ENCODE measurements at regions not wholly inside any gene's neighbourhood (a gene's known extent, or its start where the extent isn't known, plus 50 kb on each side); places are given as distances from the start of the nearest gene placed in this dataset.

DNA sequence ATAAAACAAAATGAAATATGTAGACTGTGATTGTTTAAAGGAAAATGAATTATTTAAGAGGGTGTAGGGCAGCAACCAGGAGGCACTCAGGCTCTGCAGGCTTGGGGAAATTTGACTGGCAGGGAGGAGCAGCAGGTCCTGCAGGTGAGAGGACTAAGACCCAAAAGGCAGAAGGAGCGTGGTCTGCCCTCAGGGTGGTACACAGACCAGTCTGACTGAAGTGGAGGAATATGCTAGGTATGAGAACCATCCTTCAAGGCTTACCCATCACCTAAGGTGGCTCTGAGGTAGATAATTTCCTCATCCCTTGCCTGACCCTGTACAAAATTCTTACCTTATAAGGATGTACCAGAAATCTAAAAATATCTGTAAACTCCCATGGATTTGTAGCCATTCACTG is 261.3 kb upstream of the RASGEF1B start:
- Mint-ChIP-seq H3K9me3 (peaks cover 11% of the 10 kb centered on the region), H3K4me1 (no peaks in the 10 kb centered on the region), H3K27me3 (ENCODE audit: low read depth, poor library complexity) (peaks cover 8% of the 10 kb centered on the region), H3K4me3 (no peak overlapping the region), H3K36me3 (ENCODE audit: low read depth) (no peaks in the 10 kb centered on the region), H3K27ac (no peak overlapping the region)
- no peak for DNase-seq
- TF ChIP-seq, protein P1, sequence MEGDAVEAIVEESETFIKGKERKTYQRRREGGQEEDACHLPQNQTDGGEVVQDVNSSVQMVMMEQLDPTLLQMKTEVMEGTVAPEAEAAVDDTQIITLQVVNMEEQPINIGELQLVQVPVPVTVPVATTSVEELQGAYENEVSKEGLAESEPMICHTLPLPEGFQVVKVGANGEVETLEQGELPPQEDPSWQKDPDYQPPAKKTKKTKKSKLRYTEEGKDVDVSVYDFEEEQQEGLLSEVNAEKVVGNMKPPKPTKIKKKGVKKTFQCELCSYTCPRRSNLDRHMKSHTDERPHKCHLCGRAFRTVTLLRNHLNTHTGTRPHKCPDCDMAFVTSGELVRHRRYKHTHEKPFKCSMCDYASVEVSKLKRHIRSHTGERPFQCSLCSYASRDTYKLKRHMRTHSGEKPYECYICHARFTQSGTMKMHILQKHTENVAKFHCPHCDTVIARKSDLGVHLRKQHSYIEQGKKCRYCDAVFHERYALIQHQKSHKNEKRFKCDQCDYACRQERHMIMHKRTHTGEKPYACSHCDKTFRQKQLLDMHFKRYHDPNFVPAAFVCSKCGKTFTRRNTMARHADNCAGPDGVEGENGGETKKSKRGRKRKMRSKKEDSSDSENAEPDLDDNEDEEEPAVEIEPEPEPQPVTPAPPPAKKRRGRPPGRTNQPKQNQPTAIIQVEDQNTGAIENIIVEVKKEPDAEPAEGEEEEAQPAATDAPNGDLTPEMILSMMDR (IDR thresholded peaks at IDR 0.05), result no peak

DNA sequence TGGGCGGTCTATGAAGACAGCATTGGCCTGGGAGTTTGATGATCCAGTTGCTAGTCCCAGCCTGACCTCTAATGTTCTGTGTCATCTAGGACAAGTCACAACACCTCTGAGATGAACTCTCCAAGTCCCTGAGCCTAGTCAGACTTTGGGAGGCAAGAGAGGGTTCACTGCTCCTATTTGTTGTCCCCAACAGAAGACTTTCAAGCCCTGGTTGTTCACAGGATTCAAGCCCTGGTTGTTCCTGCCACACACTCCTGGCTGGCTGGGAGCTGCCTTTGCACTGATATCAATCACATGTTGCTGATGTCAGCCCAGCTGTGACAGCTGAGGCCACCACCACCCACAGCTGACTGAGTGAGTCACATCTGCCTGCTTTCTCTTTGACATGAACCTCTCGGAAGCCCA is 253.2 kb upstream of the RASGEF1B start:
- H3K36me3 Mint-ChIP-seq (ENCODE audit: low read depth), result peaks cover 4% of the 10 kb centered on the region
- TF ChIP-seq, protein P1 (IDR thresholded peaks at IDR 0.05), result no peak
- peaks cover 7% of the 10 kb centered on the region for H3K27me3 Mint-ChIP-seq (ENCODE audit: low read depth, poor library complexity)
- H3K4me1 Mint-ChIP-seq, result peaks cover 39% of the 10 kb centered on the region
- H3K27ac Mint-ChIP-seq, result peak overlapping the region; percentile 78
- H3K9me3 Mint-ChIP-seq, result peaks cover 26% of the 10 kb centered on the region
- H3K4me3 Mint-ChIP-seq, result peak overlapping the region; percentile 41
- DNase-seq, result peak; percentile 37

DNA sequence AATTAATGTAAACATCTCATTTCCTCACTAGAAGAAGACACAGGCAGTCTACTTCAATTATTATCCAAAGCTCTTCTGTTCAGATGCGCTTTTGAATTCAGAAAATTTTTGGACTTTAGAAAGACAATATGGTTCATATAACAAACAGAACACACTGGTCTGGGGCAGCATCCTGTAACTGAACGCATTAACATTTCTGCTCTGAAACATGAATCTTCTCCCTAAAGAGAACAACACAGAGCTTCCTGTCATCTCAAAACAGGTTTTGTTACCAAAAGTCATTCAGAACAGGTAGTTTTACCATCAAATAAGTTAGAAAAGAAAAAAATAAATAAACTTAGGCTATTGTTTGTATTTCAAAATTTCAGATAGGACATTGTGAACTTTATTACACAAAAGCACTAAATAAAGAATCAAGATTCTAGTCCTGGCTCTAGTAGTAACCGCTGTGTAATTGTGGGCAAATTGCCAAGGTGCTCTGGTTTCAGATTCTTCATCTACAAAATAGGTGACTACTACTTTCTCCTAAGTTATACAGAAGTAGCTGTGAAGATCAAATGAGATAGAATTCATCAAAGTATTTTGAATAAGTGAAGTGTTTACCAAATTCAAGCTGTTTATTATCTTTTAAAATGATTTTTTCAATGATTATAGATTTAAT is 252.3 kb upstream of the RASGEF1B start:
- DNase-seq, result no peak
- peaks cover 4% of the 10 kb centered on the region for H3K36me3 Mint-ChIP-seq (ENCODE audit: low read depth)
- H3K4me3 Mint-ChIP-seq, result no peak overlapping the region
- peaks cover 26% of the 10 kb centered on the region for H3K9me3 Mint-ChIP-seq
- H3K4me1 Mint-ChIP-seq, result peaks cover 39% of the 10 kb centered on the region
- TF ChIP-seq, protein P1 (IDR thresholded peaks at IDR 0.05), result no peak
- peaks cover 4% of the 10 kb centered on the region for H3K27me3 Mint-ChIP-seq (ENCODE audit: low read depth, poor library complexity)
- H3K27ac Mint-ChIP-seq, result no peak overlapping the region

- Mint-ChIP-seq H3K4me3 (peak overlapping the region; percentile 51), H3K36me3 (ENCODE audit: low read depth) (peaks cover 4% of the 10 kb centered on the region), H3K9me3 (peaks cover 27% of the 10 kb centered on the region), H3K27me3 (ENCODE audit: low read depth, poor library complexity) (peaks cover 8% of the 10 kb centered on the region), H3K4me1 (peaks cover 39% of the 10 kb centered on the region), H3K27ac (no peak overlapping the region)
- DNase-seq, result no peak
- TF ChIP-seq, protein P1 (IDR thresholded peaks at IDR 0.05), result no peak
Measured at GRCh38 chr4:81723019-81723884, 251.5 kb upstream of the RASGEF1B start.

GRCh38 chr4:81722290-81722851 is 250.7 kb upstream of the RASGEF1B start:
- TF ChIP-seq, protein P1 (IDR thresholded peaks at IDR 0.05), result no peak
- Mint-ChIP-seq H3K27me3 (ENCODE audit: low read depth, poor library complexity) (peaks cover 5% of the 10 kb centered on the region), H3K9me3 (peaks cover 27% of the 10 kb centered on the region), H3K27ac (no peak overlapping the region), H3K4me1 (peaks cover 39% of the 10 kb centered on the region), H3K4me3 (peak overlapping the region; percentile 51), H3K36me3 (ENCODE audit: low read depth) (no peaks in the 10 kb centered on the region)
- peak; percentile 16 for DNase-seq

Data from nephron progenitor cell (in vitro differentiated cells).